MM.1S (cell line): ENCODE measurements at regions not wholly inside any gene's neighbourhood (a gene's known extent, or its start where the extent isn't known, plus 50 kb on each side); places are given as distances from the start of the nearest gene placed in this dataset.

Experiments used
- DNase-seq: peaks from one replicate; pipeline ENCODE4 v3.0.0-alpha.2; 2015
- H2AFZ ChIP-seq: fragments of 300-600 bp; sonication (generic); 2 replicates; pipeline ENCODE4 v1.6.0; 2016; ENCODE audit warnings: antibody characterized with exemption, low read length
- H3F3A ChIP-seq: fragments of 300-600 bp; sonication (generic); 2 replicates; pipeline ENCODE4 v1.6.1; 2016; ENCODE audit warnings: mild to moderate bottlenecking, antibody characterized with exemption, low read length, moderate library complexity, mixed read lengths; ENCODE audit not compliant: insufficient read depth
- H3K27ac ChIP-seq: fragments of 300-600 bp; sonication (generic); 2 replicates; pipeline ENCODE4 v1.5.1; 2016; ENCODE audit warnings: mild to moderate bottlenecking, low read length
- H3K27me3 ChIP-seq: fragments of 300-600 bp; sonication (generic); replicated peaks from 2 replicates; pipeline ENCODE4 v1.6.0; 2016; ENCODE audit warnings: low read length; ENCODE audit not compliant: insufficient read depth
- H3K36me3 ChIP-seq: fragments of 300-600 bp; sonication (generic); replicated peaks from 2 replicates; pipeline ENCODE4 v1.6.1; 2016; ENCODE audit warnings: mild to moderate bottlenecking, low read length, mixed read lengths; ENCODE audit not compliant: insufficient read depth
- H3K4me1 ChIP-seq: fragments of 300-600 bp; sonication (generic); 2 replicates; pipeline ENCODE4 v1.6.1; 2016; ENCODE audit warnings: low read length, mixed read lengths
- H3K4me2 ChIP-seq: fragments of 300-600 bp; sonication (generic); 2 replicates; pipeline ENCODE4 v1.6.0; 2016; ENCODE audit warnings: low read depth, low read length
- H3K4me3 ChIP-seq: fragments of 300-600 bp; sonication (generic); 2 replicates; pipeline ENCODE4 v1.5.1; 2016; ENCODE audit warnings: low read length, mixed read lengths
- H3K79me2 ChIP-seq: fragments of 300-600 bp; sonication (generic); 2 replicates; pipeline ENCODE4 v1.6.1; 2016; ENCODE audit warnings: mixed run types, low read length, mixed read lengths
- H3K9ac ChIP-seq: fragments of 300-600 bp; sonication (generic); 2 replicates; pipeline ENCODE4 v1.6.1; 2016; ENCODE audit warnings: low read length, mixed read lengths
- H3K9me2 ChIP-seq: fragments of 300-600 bp; sonication (generic); replicated peaks from 2 replicates; pipeline ENCODE4 v1.6.1; 2016; ENCODE audit warnings: mild to moderate bottlenecking, low read length, mixed read lengths; ENCODE audit not compliant: insufficient read depth
- H3K9me3 ChIP-seq: fragments of 300-600 bp; sonication (generic); replicated peaks from 2 replicates; pipeline ENCODE4 v1.6.1; 2016; ENCODE audit warnings: mild to moderate bottlenecking, low read length, mixed read lengths; ENCODE audit not compliant: insufficient read depth
- H4K20me1 ChIP-seq: fragments of 300-600 bp; sonication (generic); 2 replicates; pipeline ENCODE4 v1.6.1; 2016; ENCODE audit warnings: mild to moderate bottlenecking, low read length, moderate library complexity, mixed read lengths; ENCODE audit not compliant: insufficient read depth
- EZH2 ChIP-seq: fragments of 300-600 bp; sonication (generic); optimal IDR thresholded peaks from 2 replicates; pipeline ENCODE3; 2017; ENCODE audit warnings: low read depth, mild to moderate bottlenecking, antibody characterized with exemption, low read length, mixed read lengths
- EZH2phosphoT487 ChIP-seq: fragments of 300-600 bp; sonication (generic); IDR thresholded peaks from 2 replicates; pipeline ENCODE4 v1.6.1; 2018; ENCODE audit warnings: antibody characterized with exemption, low read length
- TF ChIP-seq, protein P1 (sequence below): fragments of 300-600 bp; sonication (generic); IDR thresholded peaks from 2 replicates; pipeline ENCODE4 v1.5.1; 2016; ENCODE audit warnings: antibody characterized with exemption, low read length, mixed read lengths

DNA sequence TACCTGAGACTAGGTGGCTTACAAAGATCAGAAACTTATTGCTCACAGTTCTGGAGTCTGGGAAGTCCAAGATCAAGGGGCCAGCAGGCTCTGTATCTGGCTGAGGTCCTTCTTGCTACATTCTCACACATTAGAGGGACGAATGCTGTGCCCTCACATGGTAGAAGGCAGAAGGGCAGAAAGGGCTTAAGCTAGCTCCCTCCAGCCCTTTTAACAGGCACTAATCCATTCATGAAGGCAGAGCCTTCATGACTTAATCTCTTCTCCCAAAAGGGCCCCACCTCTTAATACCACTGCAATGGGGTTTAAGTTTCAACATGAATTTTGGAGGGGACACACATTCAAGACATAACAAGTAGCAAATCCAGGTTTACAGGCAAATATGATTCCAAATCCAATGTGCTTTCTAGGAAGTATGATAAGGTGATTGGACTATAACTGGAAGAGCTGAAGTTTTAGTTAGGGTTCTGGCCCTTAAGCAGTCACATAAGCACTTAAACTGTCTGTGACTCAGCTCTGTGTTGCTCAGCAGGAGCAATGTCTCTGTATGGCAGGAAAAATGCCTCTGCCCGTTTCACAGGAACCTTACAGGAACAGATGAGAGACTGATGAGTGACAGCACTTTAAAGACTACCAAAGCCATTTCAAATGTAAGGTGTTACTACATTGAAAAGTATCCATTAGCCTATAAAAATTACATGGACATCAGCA, 119.6 kb upstream of the PTPRM start:
- DNase-seq = no peak
- no peaks in the 10 kb centered on the region for H4K20me1 ChIP-seq
- H3K4me3 ChIP-seq = no peak overlapping the region
- no peaks in the 10 kb centered on the region for H3K79me2 ChIP-seq
- TF ChIP-seq, protein P1, sequence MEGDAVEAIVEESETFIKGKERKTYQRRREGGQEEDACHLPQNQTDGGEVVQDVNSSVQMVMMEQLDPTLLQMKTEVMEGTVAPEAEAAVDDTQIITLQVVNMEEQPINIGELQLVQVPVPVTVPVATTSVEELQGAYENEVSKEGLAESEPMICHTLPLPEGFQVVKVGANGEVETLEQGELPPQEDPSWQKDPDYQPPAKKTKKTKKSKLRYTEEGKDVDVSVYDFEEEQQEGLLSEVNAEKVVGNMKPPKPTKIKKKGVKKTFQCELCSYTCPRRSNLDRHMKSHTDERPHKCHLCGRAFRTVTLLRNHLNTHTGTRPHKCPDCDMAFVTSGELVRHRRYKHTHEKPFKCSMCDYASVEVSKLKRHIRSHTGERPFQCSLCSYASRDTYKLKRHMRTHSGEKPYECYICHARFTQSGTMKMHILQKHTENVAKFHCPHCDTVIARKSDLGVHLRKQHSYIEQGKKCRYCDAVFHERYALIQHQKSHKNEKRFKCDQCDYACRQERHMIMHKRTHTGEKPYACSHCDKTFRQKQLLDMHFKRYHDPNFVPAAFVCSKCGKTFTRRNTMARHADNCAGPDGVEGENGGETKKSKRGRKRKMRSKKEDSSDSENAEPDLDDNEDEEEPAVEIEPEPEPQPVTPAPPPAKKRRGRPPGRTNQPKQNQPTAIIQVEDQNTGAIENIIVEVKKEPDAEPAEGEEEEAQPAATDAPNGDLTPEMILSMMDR = no peak
- no peak for TF ChIP-seq EZH2phosphoT487
- no peak for TF ChIP-seq EZH2
- no peak overlapping the region for H3K27ac ChIP-seq
- H3K4me1 ChIP-seq = no peaks in the 10 kb centered on the region
- no peak overlapping the region for H3K9ac ChIP-seq
- no peaks in the 10 kb centered on the region for H3K9me3 ChIP-seq
- no peak overlapping the region for H2AFZ ChIP-seq
- H3K27me3 ChIP-seq = no peaks in the 10 kb centered on the region
- H3K4me2 ChIP-seq = no peak overlapping the region
- no peaks in the 10 kb centered on the region for H3K9me2 ChIP-seq
- H3K36me3 ChIP-seq = no peaks in the 10 kb centered on the region
- H3F3A ChIP-seq = no peaks in the 10 kb centered on the region

DNA sequence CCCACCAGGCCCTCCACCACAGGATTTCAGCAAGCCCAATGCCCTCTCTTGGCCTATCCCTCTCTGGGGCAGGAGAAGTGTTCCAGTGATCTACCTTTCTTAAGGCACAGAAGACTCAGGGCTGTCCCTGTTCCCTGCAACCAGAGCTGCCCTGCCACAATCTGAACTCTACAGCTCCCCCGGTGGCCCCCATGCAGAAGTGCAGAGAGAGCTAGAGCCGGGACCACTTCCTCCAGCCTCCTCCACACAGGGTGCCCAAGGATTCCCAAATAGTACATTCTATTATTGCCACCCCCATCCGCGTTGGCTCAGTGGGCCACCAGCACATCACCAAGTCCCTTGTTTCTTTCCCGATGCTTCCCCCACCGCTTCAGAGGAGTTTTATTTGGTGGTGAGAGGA, 114.8 kb upstream of the PTPRM start:
- no peaks in the 10 kb centered on the region for H3K4me1 ChIP-seq
- H2AFZ ChIP-seq = no peak overlapping the region
- H3K4me3 ChIP-seq = no peak overlapping the region
- TF ChIP-seq, protein P1 = peak; percentile 64
- TF ChIP-seq EZH2 = no peak
- H3K36me3 ChIP-seq = no peaks in the 10 kb centered on the region
- no peak overlapping the region for H3K27ac ChIP-seq
- H3K9me2 ChIP-seq = no peaks in the 10 kb centered on the region
- H3K27me3 ChIP-seq = no peaks in the 10 kb centered on the region
- no peaks in the 10 kb centered on the region for H3F3A ChIP-seq
- no peak overlapping the region for H3K9ac ChIP-seq
- H3K9me3 ChIP-seq = no peaks in the 10 kb centered on the region
- DNase-seq = peak; percentile 31
- H3K4me2 ChIP-seq = no peak overlapping the region
- H3K79me2 ChIP-seq = no peaks in the 10 kb centered on the region
- no peaks in the 10 kb centered on the region for H4K20me1 ChIP-seq

DNA sequence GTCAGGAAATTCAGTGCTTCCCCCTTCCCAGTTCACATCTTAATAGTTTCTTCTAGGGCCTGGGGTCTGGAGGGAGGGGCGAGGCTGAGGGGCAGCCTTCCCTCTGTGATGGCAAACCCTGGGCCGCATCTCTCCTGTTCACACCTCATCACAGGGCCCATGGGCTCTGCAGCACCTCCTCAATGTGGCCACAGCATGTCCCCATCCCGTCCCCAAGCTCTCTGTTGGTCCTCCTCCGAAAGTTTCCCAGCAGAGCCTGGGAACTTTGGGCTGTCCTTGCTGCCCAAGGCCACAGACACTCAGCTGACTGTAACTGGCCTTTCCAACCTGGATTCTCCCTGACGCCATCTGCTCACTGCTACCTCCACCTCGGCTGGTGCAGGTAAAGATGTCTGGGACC, 112.7 kb upstream of the PTPRM start:
- Histone ChIP-seq H3K27ac (no peak overlapping the region), H4K20me1 (no peaks in the 10 kb centered on the region), H3K27me3 (no peaks in the 10 kb centered on the region), H2AFZ (no peak overlapping the region), H3K4me1 (no peaks in the 10 kb centered on the region), H3K4me2 (no peak overlapping the region), H3K36me3 (no peaks in the 10 kb centered on the region), H3K4me3 (no peak overlapping the region), H3F3A (no peaks in the 10 kb centered on the region), H3K9me3 (no peaks in the 10 kb centered on the region), H3K79me2 (no peaks in the 10 kb centered on the region), H3K9ac (no peak overlapping the region), H3K9me2 (no peaks in the 10 kb centered on the region)
- TF ChIP-seq, protein P1 = no peak
- DNase-seq = no peak
